SK-N-MC (cell line): ENCODE measurements at regions not wholly inside any gene's neighbourhood (a gene's known extent, or its start where the extent isn't known, plus 50 kb on each side); places are given as distances from the start of the nearest gene placed in this dataset.

Experiments used
- EZH2 ChIP-seq: fragments of 200-600 bp; sonication (generic); IDR thresholded peaks from one replicate; pipeline ENCODE4 v1.6.1; 2017; ENCODE audit warnings: antibody characterized with exemption
- FOXP2 ChIP-seq: optimal IDR thresholded peaks from 2 replicates; pipeline ENCODE3; 2011; ENCODE audit warnings: mild to moderate bottlenecking, moderate library complexity; ENCODE audit not compliant: insufficient read depth; ENCODE audit errors: extremely low read length, control extremely low read depth
- POLR2AphosphoS5 ChIP-seq: IDR thresholded peaks from 2 replicates; pipeline ENCODE4 v1.6.1; 2012; ENCODE audit warnings: mild to moderate bottlenecking, low read depth, low read length, borderline replicate concordance

- TF ChIP-seq POLR2AphosphoS5 (no peak), EZH2 (no peak), FOXP2 (no peak)
Observed at GRCh38 chr13:100860866-100861265, 186.3 kb upstream of the TMTC4 start.
